ENCODE measurements at regions not wholly inside any gene's neighbourhood (a gene's known extent, or its start where the extent isn't known, plus 50 kb on each side); places are given as distances from the start of the nearest gene placed in this dataset.

GRCh38 chr14:31961896-31962295, 115.2 kb upstream of the ARHGAP5 start:
- no peaks in the 10 kb centered on the region for H3K9me3 ChIP-seq (ENCODE audit: insufficient read depth, low read length)
- H3K27ac ChIP-seq (ENCODE audit: low read length), result no peak overlapping the region
- no peak overlapping the region for H3K9ac ChIP-seq (ENCODE audit: low read length)
- no peak overlapping the region for H3K4me3 ChIP-seq (ENCODE audit: low read length)
- no peak overlapping the region for H3K4me2 ChIP-seq (ENCODE audit: low read length)
- H3K79me2 ChIP-seq (ENCODE audit: low read length), result no peaks in the 10 kb centered on the region
- TF ChIP-seq CTCF (IDR thresholded peaks at IDR 0.05; ENCODE audit: low read depth, low read length) (no peak), EZH2phosphoT487 (IDR thresholded peaks at IDR 0.05; ENCODE audit: low read depth) (no peak)
- H2AFZ ChIP-seq (ENCODE audit: low read depth, low read length), result no peak overlapping the region
- no peaks in the 10 kb centered on the region for H3K36me3 ChIP-seq (replicated peaks; ENCODE audit: low read depth, low read length)
- no peaks in the 10 kb centered on the region for H3K27me3 ChIP-seq (ENCODE audit: low read depth, low read length)
- H3K4me1 ChIP-seq (ENCODE audit: low read length), result no peaks in the 10 kb centered on the region
- no peaks in the 10 kb centered on the region for H4K20me1 ChIP-seq (ENCODE audit: insufficient read depth, low read length)

- Histone ChIP-seq H3K27me3 (ENCODE audit: low read depth, low read length) (no peaks in the 10 kb centered on the region), H4K20me1 (ENCODE audit: insufficient read depth, low read length) (no peaks in the 10 kb centered on the region), H3K36me3 (replicated peaks; ENCODE audit: low read depth, low read length) (no peaks in the 10 kb centered on the region), H2AFZ (ENCODE audit: low read depth, low read length) (no peak overlapping the region), H3K9ac (ENCODE audit: low read length) (no peak overlapping the region), H3K79me2 (ENCODE audit: low read length) (no peaks in the 10 kb centered on the region), H3K4me3 (ENCODE audit: low read length) (no peak overlapping the region), H3K27ac (ENCODE audit: low read length) (no peak overlapping the region), H3K4me2 (ENCODE audit: low read length) (no peak overlapping the region), H3K9me3 (ENCODE audit: insufficient read depth, low read length) (no peaks in the 10 kb centered on the region), H3K4me1 (ENCODE audit: low read length) (no peaks in the 10 kb centered on the region)
- TF ChIP-seq EZH2phosphoT487 (IDR thresholded peaks at IDR 0.05; ENCODE audit: low read depth) (no peak), CTCF (IDR thresholded peaks at IDR 0.05; ENCODE audit: low read depth, low read length) (no peak)
Observed at GRCh38 chr14:31962920-31963319, 114.2 kb upstream of the ARHGAP5 start.

- no peaks in the 10 kb centered on the region for H3K79me2 ChIP-seq (ENCODE audit: low read length)
- no peak for TF ChIP-seq EZH2phosphoT487 (IDR thresholded peaks at IDR 0.05; ENCODE audit: low read depth)
- TF ChIP-seq CTCF (IDR thresholded peaks at IDR 0.05; ENCODE audit: low read depth, low read length), result no peak
- no peak overlapping the region for H3K9ac ChIP-seq (ENCODE audit: low read length)
Observed at GRCh38 chr14:31963587-31963986, 113.5 kb upstream of the ARHGAP5 start.

GRCh38 chr14:31964490-31964889, 112.6 kb upstream of the ARHGAP5 start:
- H3K4me1 ChIP-seq (ENCODE audit: low read length), result no peaks in the 10 kb centered on the region
- TF ChIP-seq CTCF (IDR thresholded peaks at IDR 0.05; ENCODE audit: low read depth, low read length) (no peak), EZH2phosphoT487 (IDR thresholded peaks at IDR 0.05; ENCODE audit: low read depth) (no peak)
- H3K9ac ChIP-seq (ENCODE audit: low read length), result no peak overlapping the region
- H2AFZ ChIP-seq (ENCODE audit: low read depth, low read length), result no peak overlapping the region
- no peak overlapping the region for H3K4me2 ChIP-seq (ENCODE audit: low read length)
- no peaks in the 10 kb centered on the region for H3K9me3 ChIP-seq (ENCODE audit: insufficient read depth, low read length)
- no peaks in the 10 kb centered on the region for H3K79me2 ChIP-seq (ENCODE audit: low read length)
- H4K20me1 ChIP-seq (ENCODE audit: insufficient read depth, low read length), result no peaks in the 10 kb centered on the region
- H3K4me3 ChIP-seq (ENCODE audit: low read length), result no peak overlapping the region
- no peaks in the 10 kb centered on the region for H3K36me3 ChIP-seq (replicated peaks; ENCODE audit: low read depth, low read length)
- H3K27ac ChIP-seq (ENCODE audit: low read length), result no peak overlapping the region
- no peaks in the 10 kb centered on the region for H3K27me3 ChIP-seq (ENCODE audit: low read depth, low read length)

More at GRCh38 chr14:31963587-31963986, 113.5 kb upstream of the ARHGAP5 start:
- Histone ChIP-seq H3K4me3 (ENCODE audit: low read length) (no peak overlapping the region), H4K20me1 (ENCODE audit: insufficient read depth, low read length) (no peaks in the 10 kb centered on the region), H3K27me3 (ENCODE audit: low read depth, low read length) (no peaks in the 10 kb centered on the region), H3K36me3 (replicated peaks; ENCODE audit: low read depth, low read length) (no peaks in the 10 kb centered on the region), H3K4me2 (ENCODE audit: low read length) (no peak overlapping the region), H3K27ac (ENCODE audit: low read length) (no peak overlapping the region), H3K4me1 (ENCODE audit: low read length) (no peaks in the 10 kb centered on the region), H2AFZ (ENCODE audit: low read depth, low read length) (no peak overlapping the region), H3K9me3 (ENCODE audit: insufficient read depth, low read length) (no peaks in the 10 kb centered on the region)

Data from OCI-LY3 (cell line).